Adrenal gland (tissue), 9 donors: ENCODE measurements at regions not wholly inside any gene's neighbourhood (a gene's known extent, or its start where the extent isn't known, plus 50 kb on each side); places are given as distances from the start of the nearest gene placed in this dataset.
"Not testable (repeated sequence)": the region's sequence is repeated elsewhere in the genome, so short reads cannot be mapped to it uniquely, and the experiment has no call there.

Experiments used
- DNase-seq, 7 donors: peaks; one replicate each; pipeline ENCODE4 v3.0.0-alpha.2; 2019 to 2020
- H3K27ac ChIP-seq, 5 donors: fragments of 200-600 bp; sonication (generic) in 4 of 5; 1 replicate in 3 of 5; 2 replicates in 2 of 5; pipeline versions ENCODE4 v1.5.1 to v1.8.0; 2016 to 2020; ENCODE audit warnings: mild to moderate bottlenecking in 1 of 5
- H3K27me3 ChIP-seq: fragments of 200-600 bp; 2 replicates; pipeline ENCODE4 v1.8.0; 2021
- H3K36me3 ChIP-seq, 2 donors: fragments of 200-600 bp; replicated peaks in 1 of 2; 1 replicate in 1 of 2; 2 replicates in 1 of 2; pipeline versions ENCODE4 v1.5.1 to v1.8.0; 2018 to 2022
- H3K4me1 ChIP-seq, 2 donors: fragments of 200-600 bp; replicated peaks in 1 of 2; 1 replicate in 1 of 2; 2 replicates in 1 of 2; pipeline versions ENCODE4 v1.5.1 to v1.8.0; 2018 to 2021
- H3K4me3 ChIP-seq, 4 donors: fragments of 200-600 bp; sonication (generic) in 3 of 4; one replicate each; pipeline ENCODE4 v1.5.1; 2016 to 2018
- H3K9me3 ChIP-seq, 3 donors: fragments of 200-600 bp; sonication (generic) in 1 of 3; replicated peaks in 1 of 3; 1 replicate in 2 of 3; 2 replicates in 1 of 3; pipeline versions ENCODE4 v1.5.1 to v1.8.0; 2016 to 2021
- POLR2A ChIP-seq, 2 donors: fragments of 450-650 bp; IDR thresholded peaks; one replicate each; pipeline ENCODE4 v1.6.1; 2017; ENCODE audit warnings: antibody characterized with exemption in 2 of 2, mild to moderate bottlenecking in 2 of 2, moderate library complexity in 1 of 2
- WGBS, 4 donors: extraction: QIAGEN DNeasy Blood & Tissue Kit in 2 of 4; methylation state at CpG; one replicate each; pipeline versions ENCODE4 v1.1.5 to v1.1.7; 2013 to 2017; 5-methylcytosine and 5-hydroxymethylcytosine counted together
- intact Hi-C, 2 donors: fragments of 100-400 bp; cut with DNase I; formaldehyde crosslinking; loops; one replicate each; pipeline versions ENCODE4 v1.14.1 to v1.15.0; 2022 to 2023
- TF ChIP-seq, protein P1 (sequence below), 6 experiments: fragments of 450-650 bp in 4 of 6; fragments of 200-600 bp in 2 of 6; sonication (generic) in 1 of 6; IDR thresholded peaks; 1 replicate in 5 of 6; 2 replicates in 1 of 6; pipeline versions ENCODE4 v1.5.1 to v1.8.0; 2016 to 2021; ENCODE audit warnings: antibody characterized with exemption in 6 of 6, mild to moderate bottlenecking in 2 of 6, moderate library complexity in 1 of 6
- donor health status: healthy with polysubstance abuse.
- donor health status: Bipolar disorder and iron deficiency.
- donor health status: DM: yes; HTN: yes; CAD: no.
- donor health status: DM: no; HTN: no; CAD: no.
- donor health status: DM: no; HTN: no; CAD: no.

DNA sequence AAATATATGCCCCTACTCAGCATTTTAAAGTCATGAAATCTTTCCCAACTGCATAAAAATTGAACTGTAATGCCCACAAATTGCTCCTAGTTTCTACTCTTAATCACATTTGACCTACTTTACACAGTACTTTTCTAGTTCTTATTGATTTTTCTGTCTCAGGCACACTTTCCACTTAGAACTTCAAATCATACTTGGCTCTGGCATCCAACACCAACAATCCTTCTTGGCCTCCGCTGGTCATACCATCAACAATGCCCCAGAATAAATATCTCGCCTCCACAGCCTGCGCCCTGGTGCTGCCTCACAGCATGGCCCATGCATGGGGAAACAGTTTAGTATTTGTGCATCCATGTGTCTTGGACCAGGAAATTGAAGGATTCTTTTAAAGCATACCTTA lies 107.5 kb upstream of the SYT10 start:
- no peaks in the 10 kb centered on the region for H3K4me1 ChIP-seq

DNA sequence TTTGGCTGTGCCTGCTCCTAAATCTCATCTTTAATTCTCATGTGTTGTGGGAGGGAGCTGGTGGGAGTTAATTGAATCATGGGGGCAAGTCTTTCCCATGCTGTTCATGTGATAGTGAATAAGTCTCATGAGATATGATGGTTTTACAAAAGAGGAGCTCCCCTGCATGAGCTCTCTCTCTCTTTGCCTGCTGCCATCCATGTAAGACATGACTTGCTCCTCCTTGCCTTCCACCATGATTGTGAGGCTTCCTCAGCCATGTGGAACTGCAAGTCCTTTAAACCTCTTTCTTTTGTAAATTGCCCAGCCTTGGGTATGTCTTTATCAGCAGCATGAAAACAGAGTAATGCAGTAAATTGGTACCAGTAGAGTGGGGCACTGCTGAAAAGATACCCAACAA lies 110.6 kb upstream of the SYT10 start:
- H3K27ac ChIP-seq, DNase-seq, H3K9me3 ChIP-seq, H3K4me3 ChIP-seq, H3K36me3 ChIP-seq, intact Hi-C loops, H3K4me1 ChIP-seq, H3K27me3 ChIP-seq: not testable (repeated sequence)

More for the DNA sequence above, 107.5 kb upstream of the SYT10 start:
- intact Hi-C loops, result no loop called here
- Histone ChIP-seq H3K4me3 (no peak overlapping the region), H3K36me3 (no peaks in the 10 kb centered on the region), H3K27me3 (no peaks in the 10 kb centered on the region), H3K27ac (no peak overlapping the region), H3K9me3 (no peaks in the 10 kb centered on the region)
- TF ChIP-seq POLR2A (IDR thresholded peaks at IDR 0.05), result no peak
- TF ChIP-seq, protein P1, sequence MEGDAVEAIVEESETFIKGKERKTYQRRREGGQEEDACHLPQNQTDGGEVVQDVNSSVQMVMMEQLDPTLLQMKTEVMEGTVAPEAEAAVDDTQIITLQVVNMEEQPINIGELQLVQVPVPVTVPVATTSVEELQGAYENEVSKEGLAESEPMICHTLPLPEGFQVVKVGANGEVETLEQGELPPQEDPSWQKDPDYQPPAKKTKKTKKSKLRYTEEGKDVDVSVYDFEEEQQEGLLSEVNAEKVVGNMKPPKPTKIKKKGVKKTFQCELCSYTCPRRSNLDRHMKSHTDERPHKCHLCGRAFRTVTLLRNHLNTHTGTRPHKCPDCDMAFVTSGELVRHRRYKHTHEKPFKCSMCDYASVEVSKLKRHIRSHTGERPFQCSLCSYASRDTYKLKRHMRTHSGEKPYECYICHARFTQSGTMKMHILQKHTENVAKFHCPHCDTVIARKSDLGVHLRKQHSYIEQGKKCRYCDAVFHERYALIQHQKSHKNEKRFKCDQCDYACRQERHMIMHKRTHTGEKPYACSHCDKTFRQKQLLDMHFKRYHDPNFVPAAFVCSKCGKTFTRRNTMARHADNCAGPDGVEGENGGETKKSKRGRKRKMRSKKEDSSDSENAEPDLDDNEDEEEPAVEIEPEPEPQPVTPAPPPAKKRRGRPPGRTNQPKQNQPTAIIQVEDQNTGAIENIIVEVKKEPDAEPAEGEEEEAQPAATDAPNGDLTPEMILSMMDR (IDR thresholded peaks at IDR 0.05), result no peak
- DNase-seq, result no peak
- 74 to 93% (median 90%) methylated on average over 3 of the region's 3 CpGs for WGBS, 4 donors

DNA sequence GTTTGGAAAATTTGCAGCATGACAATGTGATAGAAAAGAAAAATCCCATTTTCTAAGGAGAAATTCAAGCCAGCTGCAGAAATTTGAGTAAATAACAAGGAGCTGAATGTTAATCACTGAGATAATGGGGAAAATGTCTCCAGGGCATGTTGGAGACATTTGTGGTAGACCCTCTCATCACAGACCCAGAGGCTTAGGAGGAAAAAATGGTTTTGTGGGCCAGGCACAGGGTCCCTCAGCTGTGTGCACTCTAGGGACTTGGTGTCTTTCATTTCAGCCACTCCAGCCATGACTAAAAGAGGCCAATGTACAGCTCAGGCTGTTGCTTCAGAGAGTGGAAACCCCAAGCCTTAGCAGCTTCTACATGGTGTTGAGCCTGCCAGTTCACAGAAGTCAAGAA lies 111.4 kb upstream of the SYT10 start:
- intact Hi-C loops, result no loop called here
- no peaks in the 10 kb centered on the region for H3K36me3 ChIP-seq
- TF ChIP-seq POLR2A (IDR thresholded peaks at IDR 0.05), result no peak
- TF ChIP-seq, protein P1 (IDR thresholded peaks at IDR 0.05), result no peak
- DNase-seq, result no peak
- H3K9me3 ChIP-seq, result no peaks in the 10 kb centered on the region
- H3K27me3 ChIP-seq, result no peaks in the 10 kb centered on the region
- no peak overlapping the region for H3K27ac ChIP-seq
- H3K4me1 ChIP-seq, result no peaks in the 10 kb centered on the region
- no peak overlapping the region for H3K4me3 ChIP-seq

DNA sequence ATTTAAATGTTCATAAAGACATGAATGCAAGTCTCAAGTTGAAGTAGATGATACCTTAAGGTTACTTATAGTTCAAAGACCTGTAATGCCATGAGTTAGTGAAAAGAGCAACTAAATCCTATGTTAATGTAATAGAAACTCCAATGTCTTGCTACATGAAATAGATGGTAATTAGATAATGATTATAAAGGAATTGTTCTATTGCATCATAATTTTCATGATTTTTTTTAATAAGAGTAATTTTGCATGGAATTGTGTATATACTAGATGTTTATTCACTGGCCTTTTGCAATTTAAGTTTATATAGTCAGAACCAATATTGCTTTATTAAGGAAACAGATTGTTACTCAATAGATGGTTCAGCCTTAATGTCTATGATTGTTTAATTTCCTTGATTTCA lies 115.5 kb upstream of the SYT10 start:
- TF ChIP-seq POLR2A (IDR thresholded peaks at IDR 0.05), result no peak
- TF ChIP-seq, protein P1 (IDR thresholded peaks at IDR 0.05), result no peak
- H3K4me3 ChIP-seq, result no peak overlapping the region
- no peak for DNase-seq
- H3K9me3 ChIP-seq, result no peaks in the 10 kb centered on the region
- no peaks in the 10 kb centered on the region for H3K4me1 ChIP-seq
- no peak overlapping the region for H3K27ac ChIP-seq
- H3K36me3 ChIP-seq, result no peaks in the 10 kb centered on the region
- intact Hi-C loops, result no loop called here
- no peaks in the 10 kb centered on the region for H3K27me3 ChIP-seq

DNA sequence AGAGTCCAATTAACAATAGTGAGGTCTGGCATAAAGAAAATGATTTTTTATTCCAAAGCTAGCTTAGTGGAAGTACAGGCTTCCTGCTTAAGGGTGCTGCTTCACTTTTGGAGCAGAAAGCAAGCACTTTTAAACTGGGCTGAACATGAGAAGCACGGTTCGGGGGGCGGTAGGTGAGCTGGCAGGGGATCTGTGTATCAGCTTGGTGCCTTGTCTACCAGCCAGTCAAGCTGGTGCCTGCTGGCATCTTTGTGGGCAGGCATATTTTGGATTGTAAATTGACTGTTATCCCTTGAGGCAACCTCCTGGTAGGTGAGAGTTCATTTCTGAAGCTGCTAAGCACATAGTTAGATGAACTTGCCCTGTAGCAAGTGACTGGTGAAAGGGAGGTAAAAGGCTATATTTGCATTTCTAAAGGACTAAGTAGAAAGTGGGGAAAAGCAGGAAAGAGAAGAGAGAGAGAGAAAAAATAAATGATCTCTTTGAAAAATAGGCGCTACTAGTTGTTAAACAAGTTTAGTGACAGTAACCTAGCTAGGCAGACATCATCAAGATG lies 121.1 kb upstream of the SYT10 start:
- Histone ChIP-seq H3K27ac (no peak overlapping the region), H3K27me3 (no peaks in the 10 kb centered on the region), H3K9me3 (no peaks in the 10 kb centered on the region), H3K4me3 (no peak overlapping the region), H3K36me3 (no peaks in the 10 kb centered on the region), H3K4me1 (no peaks in the 10 kb centered on the region)
- intact Hi-C loops, result no loop called here
- TF ChIP-seq, protein P1 (IDR thresholded peaks at IDR 0.05), result no peak
- no peak for TF ChIP-seq POLR2A (IDR thresholded peaks at IDR 0.05)
- WGBS, 4 donors, result 71 to 82% (median 76%) methylated on average over 1 to 4 of the region's 4 CpGs
- DNase-seq, result no peak
